GM12891 (cell line): ENCODE measurements at regions not wholly inside any gene's neighbourhood (a gene's known extent, or its start where the extent isn't known, plus 50 kb on each side); places are given as distances from the start of the nearest gene placed in this dataset.

Source experiments
- DNase-seq: peaks from one replicate; pipeline ENCODE4 v3.0.0; 2011; ENCODE audit warnings: low spot score; ENCODE audit not compliant: insufficient read length
- FAIRE-seq: peaks from 2 replicates; lab custom pipeline; 2011; peaks lifted over from hg19 to GRCh38; lab: Jason Lieb, UNC
- PAX5 ChIP-seq: IDR thresholded peaks from 2 replicates; pipeline ENCODE4 v1.6.1; 2011; ENCODE audit warnings: low read length, moderate library complexity, mild to moderate bottlenecking; ENCODE audit not compliant: insufficient read depth, severe bottlenecking
- POLR2A ChIP-seq: IDR thresholded peaks from 2 replicates; pipeline ENCODE4 v1.6.1; 2011; ENCODE audit warnings: low read depth, low read length, control low read depth
- POLR2AphosphoS5 ChIP-seq: IDR thresholded peaks from 2 replicates; pipeline ENCODE4 v1.6.1; 2011; ENCODE audit warnings: low read depth, low read length, control low read depth
- POU2F2 ChIP-seq: IDR thresholded peaks from 2 replicates; pipeline ENCODE4 v1.6.1; 2011; ENCODE audit warnings: low read depth, mild to moderate bottlenecking, control low read depth, low read length, moderate library complexity
- SPI1 ChIP-seq: IDR thresholded peaks from 2 replicates; pipeline ENCODE4 v1.6.1; 2011; ENCODE audit warnings: low read depth, low read length, control low read depth
- TAF1 ChIP-seq: IDR thresholded peaks from 2 replicates; pipeline ENCODE4 v1.6.1; 2011; ENCODE audit warnings: low read depth, low read length, control low read depth

- TF ChIP-seq PAX5 (no peak), POLR2A (no peak), SPI1 (no peak), POLR2AphosphoS5 (no peak), TAF1 (no peak), POU2F2 (no peak)
- FAIRE-seq (no peak), DNase-seq (no peak)
Measured at GRCh38 chr3:189076449-189076848, 95.3 kb upstream of the TPRG1 start.

- TF ChIP-seq PAX5 (no peak), SPI1 (no peak), POLR2AphosphoS5 (no peak), TAF1 (no peak), POLR2A (no peak), POU2F2 (no peak)
- FAIRE-seq = no peak
Measured at GRCh38 chr3:189080745-189081144, 91.0 kb upstream of the TPRG1 start.

GRCh38 chr3:189082666-189083427 lies 88.9 kb upstream of the TPRG1 start:
- TF ChIP-seq POU2F2 = no peak
- no peak for TF ChIP-seq SPI1
- no peak for TF ChIP-seq TAF1
- no peak for TF ChIP-seq POLR2A
- TF ChIP-seq POLR2AphosphoS5 = no peak
- no peak for TF ChIP-seq PAX5
- no peak for DNase-seq
- no peak for FAIRE-seq

More at GRCh38 chr3:189080745-189081144, 91.0 kb upstream of the TPRG1 start:
- no peak for DNase-seq

GRCh38 chr3:189084620-189085019 lies 87.2 kb upstream of the TPRG1 start:
- DNase-seq (no peak), FAIRE-seq (no peak)
- TF ChIP-seq SPI1 (no peak), POU2F2 (no peak), TAF1 (no peak), POLR2AphosphoS5 (no peak), PAX5 (no peak), POLR2A (no peak)

GRCh38 chr3:189092547-189092946 lies 79.2 kb upstream of the TPRG1 start:
- DNase-seq = no peak
- TF ChIP-seq PAX5 (no peak), TAF1 (no peak), SPI1 (no peak), POLR2A (no peak), POLR2AphosphoS5 (no peak), POU2F2 (no peak)
- no peak for FAIRE-seq

- TF ChIP-seq POLR2AphosphoS5 = no peak
- TF ChIP-seq SPI1 = peak; percentile 68
- DNase-seq = no peak
- no peak for FAIRE-seq
Measured at GRCh38 chr3:189094539-189094938, 77.2 kb upstream of the TPRG1 start.

- FAIRE-seq (no peak), DNase-seq (no peak)
- TF ChIP-seq SPI1 (no peak), POU2F2 (no peak), POLR2AphosphoS5 (no peak), POLR2A (no peak), TAF1 (no peak)
Measured at GRCh38 chr3:189096092-189096491, 75.7 kb upstream of the TPRG1 start.

GRCh38 chr3:189099031-189099471 lies 72.7 kb upstream of the TPRG1 start:
- no peak for DNase-seq
- no peak for TF ChIP-seq POLR2AphosphoS5
- no peak for TF ChIP-seq TAF1
- no peak for TF ChIP-seq SPI1
- TF ChIP-seq PAX5 = no peak
- no peak for TF ChIP-seq POLR2A
- no peak for TF ChIP-seq POU2F2
- no peak for FAIRE-seq

DNA sequence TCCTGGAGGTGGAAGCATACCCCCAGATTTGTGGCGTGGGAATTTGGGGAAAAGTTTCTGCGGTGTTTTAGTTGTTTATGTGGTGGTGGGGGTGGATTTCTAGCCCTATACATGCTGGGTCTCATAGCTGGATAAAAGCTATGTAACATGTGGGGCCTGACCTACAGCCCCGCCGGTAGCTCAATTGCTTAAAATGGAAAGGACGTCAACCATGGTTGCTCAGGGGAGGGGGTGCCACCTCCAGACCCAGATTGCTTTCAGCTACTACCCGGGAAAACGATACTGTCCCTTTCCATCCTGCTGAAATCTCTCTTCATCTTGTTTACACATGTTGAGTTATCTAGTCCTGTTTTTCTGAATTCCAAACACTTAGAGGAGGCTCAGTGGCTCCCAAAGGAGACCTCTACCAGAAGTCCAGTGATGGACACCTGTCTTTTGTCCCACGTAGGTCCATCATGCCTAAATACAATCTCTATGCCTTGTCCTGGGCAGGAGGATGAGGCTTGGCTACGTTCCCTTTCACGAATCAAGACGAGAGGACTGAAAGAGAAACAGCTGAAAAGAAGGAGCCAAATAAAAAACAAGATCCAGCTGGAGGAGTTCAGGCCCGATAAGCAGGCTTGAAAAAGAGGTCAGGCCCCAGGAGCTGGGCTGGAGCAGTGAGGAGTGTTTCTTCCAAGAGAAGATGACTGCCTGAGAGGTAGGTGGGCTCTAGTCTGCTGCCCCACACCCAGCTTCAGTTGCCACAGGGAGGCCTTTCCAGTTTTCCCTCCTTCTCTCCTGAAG lies 72.1 kb upstream of the TPRG1 start:
- DNase-seq (no peak), FAIRE-seq (no peak)
- no peak for TF ChIP-seq POLR2A
- TF ChIP-seq SPI1 = no peak
- no peak for TF ChIP-seq TAF1
- no peak for TF ChIP-seq POU2F2
- TF ChIP-seq PAX5 = no peak
- no peak for TF ChIP-seq POLR2AphosphoS5
